ENCODE measurements at regions not wholly inside any gene's neighbourhood (a gene's known extent, or its start where the extent isn't known, plus 50 kb on each side); places are given as distances from the start of the nearest gene placed in this dataset.

GRCh38 chr10:60513281-60513680 is 123.6 kb upstream of the ANK3 start:
- no peak for DNase-seq (ENCODE audit: low spot score)

DNA sequence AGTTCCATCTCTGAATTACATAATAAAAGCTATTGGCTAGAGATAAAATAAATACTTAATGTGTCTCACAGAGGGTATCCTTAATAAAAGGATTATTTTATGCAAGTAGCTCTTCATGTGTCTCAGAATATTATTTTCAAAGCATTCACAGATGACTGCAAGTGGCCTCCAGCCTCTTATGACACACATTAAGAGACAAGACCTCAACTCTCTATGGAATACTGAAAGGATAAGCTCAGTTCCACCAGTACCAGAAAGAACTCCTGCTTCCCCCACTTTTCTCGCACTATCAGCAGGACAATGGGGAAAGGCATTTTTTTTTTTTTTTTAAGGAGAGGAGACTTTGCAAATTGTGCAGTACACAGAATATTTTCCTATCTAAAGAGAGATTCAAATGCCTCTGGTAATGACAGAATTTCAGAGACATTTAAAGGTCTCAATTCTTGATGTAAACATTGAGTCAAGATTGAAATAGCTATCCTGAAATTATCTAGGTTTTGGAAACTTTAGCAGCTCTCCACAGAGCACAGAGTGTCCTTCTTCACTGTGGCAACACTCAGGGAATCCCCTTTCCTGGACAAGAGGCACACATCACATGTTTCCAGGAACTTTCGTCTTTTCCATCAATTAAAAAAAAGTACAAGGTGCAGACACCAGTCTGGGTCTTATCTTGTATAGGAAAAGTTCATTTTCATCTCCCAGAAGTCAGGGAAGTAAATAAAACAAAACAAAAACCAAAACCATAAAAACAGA is 122.0 kb upstream of the ANK3 start:
- in situ Hi-C loops (cut with MboI; ENCODE audit: low sequenced_read_pairs, unreplicated experiment), result no loop called here
- no peak for TF ChIP-seq CTCF (IDR thresholded peaks at IDR 0.05; ENCODE audit: borderline replicate concordance, control extremely low read depth, extremely low read depth, insufficient read depth, missing control alignments)
- no peak for DNase-seq (ENCODE audit: low spot score)

More at GRCh38 chr10:60513281-60513680, 123.6 kb upstream of the ANK3 start:
- in situ Hi-C loops (cut with MboI; ENCODE audit: low sequenced_read_pairs, unreplicated experiment), result no loop called here
- no peak for TF ChIP-seq CTCF (IDR thresholded peaks at IDR 0.05; ENCODE audit: borderline replicate concordance, control extremely low read depth, extremely low read depth, insufficient read depth, missing control alignments)

DNA sequence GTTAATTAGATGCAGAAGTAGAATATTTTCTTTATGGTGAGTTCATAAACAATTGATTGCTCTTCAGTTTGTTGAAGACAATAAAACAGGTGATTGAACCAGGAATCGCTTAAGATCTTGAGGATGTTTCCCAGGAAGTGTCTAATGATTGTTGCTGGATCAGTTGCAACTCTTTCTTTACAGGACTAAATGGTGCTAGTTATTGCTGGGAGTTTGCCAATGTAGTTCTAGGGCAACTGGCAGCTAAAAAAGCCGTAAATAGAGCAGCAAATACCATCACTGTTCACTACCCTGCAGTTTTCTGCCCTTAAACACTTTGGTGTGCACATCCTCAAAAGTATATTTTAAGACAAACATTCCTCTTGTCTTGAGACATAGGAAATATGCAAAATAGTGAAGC is 119.2 kb upstream of the ANK3 start:
- no peak for TF ChIP-seq CTCF (IDR thresholded peaks at IDR 0.05; ENCODE audit: borderline replicate concordance, control extremely low read depth, extremely low read depth, insufficient read depth, missing control alignments)
- in situ Hi-C loops (cut with MboI; ENCODE audit: low sequenced_read_pairs, unreplicated experiment), result no loop called here
- no peak for DNase-seq (ENCODE audit: low spot score)

- no peak for TF ChIP-seq CTCF (IDR thresholded peaks at IDR 0.05; ENCODE audit: borderline replicate concordance, control extremely low read depth, extremely low read depth, insufficient read depth, missing control alignments)
- in situ Hi-C loops (cut with MboI; ENCODE audit: low sequenced_read_pairs, unreplicated experiment), result no loop called here
Observed at GRCh38 chr10:60508037-60508436, 118.4 kb upstream of the ANK3 start.

GRCh38 chr10:60502621-60503020 is 112.9 kb upstream of the ANK3 start:
- DNase-seq (ENCODE audit: low spot score), result no peak
- no peak for TF ChIP-seq CTCF (IDR thresholded peaks at IDR 0.05; ENCODE audit: borderline replicate concordance, control extremely low read depth, extremely low read depth, insufficient read depth, missing control alignments)
- in situ Hi-C loops (cut with MboI; ENCODE audit: low sequenced_read_pairs, unreplicated experiment), result no loop called here

More at GRCh38 chr10:60508037-60508436, 118.4 kb upstream of the ANK3 start:
- DNase-seq (ENCODE audit: low spot score), result no peak

DNA sequence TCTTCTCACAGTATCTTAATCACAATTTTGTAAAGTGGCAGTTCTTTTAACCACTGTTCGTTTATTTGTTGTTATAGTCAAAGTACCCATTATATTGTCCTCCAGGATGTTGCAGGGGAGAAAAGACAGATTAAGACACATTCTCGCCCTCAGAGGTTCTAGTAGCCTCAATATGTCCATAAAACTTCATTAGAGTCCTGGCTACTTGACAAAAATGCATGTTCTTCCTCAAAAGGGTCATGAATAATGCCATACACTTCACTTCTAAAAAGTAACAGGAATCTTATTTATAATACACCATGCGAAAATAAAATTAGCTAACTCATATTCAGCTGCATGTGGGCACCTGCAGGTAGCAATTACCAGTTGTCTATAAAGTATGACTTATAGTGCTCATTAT is 109.3 kb upstream of the ANK3 start:
- no peak for DNase-seq (ENCODE audit: low spot score)
- in situ Hi-C loops (cut with MboI; ENCODE audit: low sequenced_read_pairs, unreplicated experiment), result no loop called here
- TF ChIP-seq CTCF (IDR thresholded peaks at IDR 0.05; ENCODE audit: borderline replicate concordance, control extremely low read depth, extremely low read depth, insufficient read depth, missing control alignments), result no peak
